BE2C (cell line): ENCODE measurements at regions not wholly inside any gene's neighbourhood (a gene's known extent, or its start where the extent isn't known, plus 50 kb on each side); places are given as distances from the start of the nearest gene placed in this dataset.

Source experiments
- DNase-seq: peaks from one replicate; pipeline ENCODE4 v3.0.0-alpha.2; 2020
- H3K27me3 ChIP-seq: fragments of 250-450 bp; sonication (Bioruptor Pico); 2 replicates; pipeline ENCODE4 v1.5.1; 2020; ENCODE audit warnings: mild to moderate bottlenecking
- H3K36me3 ChIP-seq: fragments of 250-450 bp; sonication (Bioruptor Pico); 2 replicates; pipeline ENCODE4 v1.5.1; 2020; ENCODE audit warnings: mild to moderate bottlenecking
- H3K4me1 ChIP-seq: fragments of 250-450 bp; sonication (Bioruptor Pico); 2 replicates; pipeline ENCODE4 v1.5.1; 2020
- H3K4me3 ChIP-seq: 2 replicates; pipeline ENCODE4 v1.5.1; 2011; ENCODE audit warnings: low read depth, low read length
- H3K9me3 ChIP-seq: fragments of 250-450 bp; sonication (Bioruptor Pico); 2 replicates; pipeline ENCODE4 v1.5.1; 2020
- TF ChIP-seq, protein P1 (sequence below): IDR thresholded peaks from 2 replicates; pipeline ENCODE4 v1.5.1; 2012; ENCODE audit warnings: mild to moderate bottlenecking, low read depth, low read length

DNA sequence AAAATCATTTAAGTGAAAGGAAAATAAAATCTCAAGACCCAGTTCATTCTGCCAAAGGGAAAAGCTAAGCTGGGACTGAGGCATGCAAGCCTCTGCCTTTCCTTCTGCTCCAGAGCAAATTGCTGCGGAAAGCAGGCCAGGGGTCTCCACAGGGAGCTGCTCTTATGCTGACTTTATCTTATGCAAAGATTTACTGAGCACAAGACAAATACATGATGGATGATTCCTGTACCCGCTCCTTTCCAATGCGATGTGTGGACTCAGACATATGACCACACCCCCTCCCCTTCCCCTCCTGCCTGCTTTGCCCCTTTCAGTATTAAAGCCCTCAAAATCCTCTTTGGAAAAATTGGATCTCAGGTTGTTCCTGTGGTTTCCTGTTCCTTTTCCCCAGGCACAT is 74.2 kb upstream of the INSIG1 start:
- H3K36me3 ChIP-seq = no peaks in the 10 kb centered on the region

DNA sequence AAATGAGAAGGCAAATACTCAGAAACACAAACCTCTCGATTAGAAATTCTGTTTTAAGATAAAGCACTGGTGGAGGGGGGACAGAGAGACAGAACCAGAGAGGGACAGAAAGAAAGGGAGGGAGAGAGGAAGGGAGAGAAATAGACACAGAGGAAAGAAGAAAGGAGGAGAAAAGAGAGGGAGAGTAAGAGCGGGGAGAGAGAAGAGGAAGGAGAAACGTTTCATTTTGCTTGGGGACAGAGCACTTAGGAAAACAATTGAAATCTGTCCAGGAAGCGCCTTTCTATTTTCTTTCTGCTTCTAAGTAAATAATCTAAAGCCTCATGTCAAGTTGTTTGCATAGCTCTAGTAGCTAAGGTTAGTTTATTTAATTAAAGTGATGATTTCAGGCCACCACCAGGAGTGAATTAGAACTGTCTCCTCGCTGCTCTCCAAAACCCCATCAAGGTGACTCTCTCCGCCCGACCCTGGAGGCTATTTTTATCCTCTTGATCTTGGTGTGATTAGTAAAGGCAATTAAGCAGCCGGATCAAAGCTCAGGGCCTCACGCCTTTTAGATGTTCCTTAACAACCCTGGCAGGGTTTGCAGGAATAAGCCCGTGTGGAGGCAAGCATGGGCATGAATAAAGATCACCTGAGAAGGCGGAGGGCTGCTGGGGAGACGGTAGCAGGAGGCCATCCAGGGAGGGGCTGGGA is 73.4 kb upstream of the INSIG1 start:
- Histone ChIP-seq H3K4me3 (no peak overlapping the region), H3K4me1 (peaks cover 9% of the 10 kb centered on the region), H3K27me3 (no peaks in the 10 kb centered on the region), H3K36me3 (no peaks in the 10 kb centered on the region), H3K9me3 (no peaks in the 10 kb centered on the region)
- TF ChIP-seq, protein P1, sequence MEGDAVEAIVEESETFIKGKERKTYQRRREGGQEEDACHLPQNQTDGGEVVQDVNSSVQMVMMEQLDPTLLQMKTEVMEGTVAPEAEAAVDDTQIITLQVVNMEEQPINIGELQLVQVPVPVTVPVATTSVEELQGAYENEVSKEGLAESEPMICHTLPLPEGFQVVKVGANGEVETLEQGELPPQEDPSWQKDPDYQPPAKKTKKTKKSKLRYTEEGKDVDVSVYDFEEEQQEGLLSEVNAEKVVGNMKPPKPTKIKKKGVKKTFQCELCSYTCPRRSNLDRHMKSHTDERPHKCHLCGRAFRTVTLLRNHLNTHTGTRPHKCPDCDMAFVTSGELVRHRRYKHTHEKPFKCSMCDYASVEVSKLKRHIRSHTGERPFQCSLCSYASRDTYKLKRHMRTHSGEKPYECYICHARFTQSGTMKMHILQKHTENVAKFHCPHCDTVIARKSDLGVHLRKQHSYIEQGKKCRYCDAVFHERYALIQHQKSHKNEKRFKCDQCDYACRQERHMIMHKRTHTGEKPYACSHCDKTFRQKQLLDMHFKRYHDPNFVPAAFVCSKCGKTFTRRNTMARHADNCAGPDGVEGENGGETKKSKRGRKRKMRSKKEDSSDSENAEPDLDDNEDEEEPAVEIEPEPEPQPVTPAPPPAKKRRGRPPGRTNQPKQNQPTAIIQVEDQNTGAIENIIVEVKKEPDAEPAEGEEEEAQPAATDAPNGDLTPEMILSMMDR = no peak
- no peak for DNase-seq

More for the DNA sequence above, 74.2 kb upstream of the INSIG1 start:
- Histone ChIP-seq H3K9me3 (no peaks in the 10 kb centered on the region), H3K4me1 (peaks cover 7% of the 10 kb centered on the region), H3K27me3 (no peaks in the 10 kb centered on the region), H3K4me3 (no peak overlapping the region)
- no peak for DNase-seq
- TF ChIP-seq, protein P1 = no peak

DNA sequence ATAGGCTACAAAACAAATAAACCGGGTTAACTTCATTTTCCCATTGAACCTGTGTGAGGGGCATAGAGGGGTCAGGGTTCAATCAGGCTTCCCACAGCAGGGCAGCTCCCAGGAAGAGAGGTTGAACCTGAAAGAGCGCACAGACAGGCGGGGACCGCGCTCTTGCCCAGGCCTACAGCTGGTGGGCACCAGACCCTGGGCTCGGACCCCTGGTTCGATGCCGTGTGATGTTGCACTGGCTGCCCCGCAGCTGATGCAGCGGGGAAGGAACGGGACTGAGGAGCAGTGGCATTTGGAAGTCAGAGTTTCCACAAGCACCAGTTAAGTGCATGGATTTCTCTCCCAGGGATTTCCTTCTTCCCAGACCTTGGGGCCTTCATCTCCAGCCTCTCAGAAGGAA is 72.6 kb upstream of the INSIG1 start:
- Histone ChIP-seq H3K4me3 (no peak overlapping the region), H3K4me1 (peaks cover 9% of the 10 kb centered on the region), H3K9me3 (no peaks in the 10 kb centered on the region), H3K27me3 (no peaks in the 10 kb centered on the region), H3K36me3 (no peaks in the 10 kb centered on the region)
- TF ChIP-seq, protein P1 = no peak
- DNase-seq = no peak

DNA sequence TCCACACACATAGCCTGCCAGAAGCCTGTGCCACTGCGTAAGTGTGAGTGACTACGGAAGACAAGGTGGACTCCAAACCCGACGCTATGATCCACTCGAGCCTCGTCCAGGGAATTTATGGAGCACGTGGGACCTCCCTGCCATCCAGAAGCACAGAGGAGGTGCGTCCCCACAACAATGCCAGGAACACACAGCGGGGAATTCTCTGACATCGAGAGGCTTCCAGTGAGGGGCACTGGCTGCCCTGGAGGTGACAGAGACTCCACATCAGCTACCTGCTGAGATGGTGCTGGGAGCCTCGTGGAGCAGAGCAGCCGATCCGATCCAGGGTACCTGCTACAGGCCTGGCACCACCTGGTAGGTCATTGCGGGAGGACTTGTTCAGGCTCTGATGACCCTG is 72.2 kb upstream of the INSIG1 start:
- H3K27me3 ChIP-seq = no peaks in the 10 kb centered on the region
- TF ChIP-seq, protein P1 = no peak
- no peak overlapping the region for H3K4me3 ChIP-seq
- DNase-seq = no peak
- peaks cover 9% of the 10 kb centered on the region for H3K4me1 ChIP-seq
- H3K36me3 ChIP-seq = no peaks in the 10 kb centered on the region
- H3K9me3 ChIP-seq = no peaks in the 10 kb centered on the region

DNA sequence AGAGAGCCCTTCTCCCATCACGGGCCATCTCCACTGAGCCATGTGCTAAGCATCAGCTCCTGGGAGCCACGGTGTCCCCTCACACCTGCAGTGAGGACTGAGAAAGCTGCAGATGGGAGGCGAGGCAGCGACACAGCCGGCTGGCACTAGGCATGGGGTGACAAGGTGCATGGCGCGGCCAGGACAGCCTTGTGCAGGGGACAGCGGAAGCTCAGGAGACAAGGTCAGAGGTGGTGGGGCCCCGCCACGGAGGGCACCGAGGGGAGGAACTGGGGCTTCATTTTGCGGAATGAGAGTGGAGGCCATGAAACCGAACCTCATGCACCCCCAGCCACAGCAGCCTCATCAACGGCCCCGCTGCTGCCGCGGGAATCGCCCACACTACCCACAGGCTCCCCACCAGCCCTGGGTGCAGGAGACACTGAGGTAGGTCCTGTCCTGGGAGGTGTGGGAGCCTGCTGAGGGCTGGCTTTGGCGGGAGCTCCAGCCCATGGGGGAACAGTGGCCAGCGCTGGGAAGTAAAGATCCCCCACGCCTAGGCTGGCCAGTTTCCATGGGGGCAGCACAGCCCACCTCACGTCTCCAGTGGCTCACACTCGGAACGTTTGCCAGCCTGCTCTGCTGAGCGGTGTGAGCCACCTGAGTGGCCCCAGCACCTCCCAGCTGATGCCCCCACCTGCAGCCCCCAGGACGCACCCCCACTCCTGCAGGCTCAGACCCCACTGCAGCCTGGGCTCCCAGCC is 71.2 kb upstream of the INSIG1 start:
- TF ChIP-seq, protein P1 = no peak
- Histone ChIP-seq H3K4me3 (no peak overlapping the region), H3K4me1 (peaks cover 9% of the 10 kb centered on the region), H3K36me3 (no peaks in the 10 kb centered on the region), H3K27me3 (no peaks in the 10 kb centered on the region), H3K9me3 (no peaks in the 10 kb centered on the region)
- DNase-seq = no peak
